ENCODE measurements at regions not wholly inside any gene's neighbourhood (a gene's known extent, or its start where the extent isn't known, plus 50 kb on each side); places are given as distances from the start of the nearest gene placed in this dataset.

GRCh38 chr7:24178811-24179570 is 105.0 kb upstream of the NPY start:
- no peak for DNase-seq (ENCODE audit: extremely low read depth, low read depth)

GRCh38 chr7:24191362-24191761 is 92.6 kb upstream of the NPY start:
- DNase-seq (ENCODE audit: extremely low read depth, low read depth), result no peak

GRCh38 chr7:24192053-24192452 is 91.9 kb upstream of the NPY start:
- DNase-seq (ENCODE audit: extremely low read depth, low read depth), result no peak

- no peak for DNase-seq (ENCODE audit: extremely low read depth, low read depth)
These were observed 91.3 kb upstream of the NPY start for GRCh38 chr7:24192691-24193090.

- no peak for DNase-seq (ENCODE audit: extremely low read depth, low read depth)
These were observed 86.1 kb upstream of the NPY start for GRCh38 chr7:24197852-24198251.

- no peak for DNase-seq (ENCODE audit: extremely low read depth, low read depth)
These were observed 84.0 kb upstream of the NPY start for GRCh38 chr7:24199978-24200377.

GRCh38 chr7:24200407-24200966 is 83.5 kb upstream of the NPY start:
- DNase-seq (ENCODE audit: extremely low read depth, low read depth), result no peak

GRCh38 chr7:24201226-24201625 is 82.8 kb upstream of the NPY start:
- DNase-seq (ENCODE audit: extremely low read depth, low read depth), result no peak

GRCh38 chr7:24212073-24212472 is 71.9 kb upstream of the NPY start:
- no peak for DNase-seq (ENCODE audit: extremely low read depth, low read depth)

- no peak for DNase-seq (ENCODE audit: extremely low read depth, low read depth)
These were observed 70.7 kb upstream of the NPY start for GRCh38 chr7:24213311-24213710.

- DNase-seq (ENCODE audit: extremely low read depth, low read depth), result no peak
These were observed 69.3 kb upstream of the NPY start for GRCh38 chr7:24214670-24215069.

- DNase-seq (ENCODE audit: extremely low read depth, low read depth), result no peak
These were observed 67.3 kb upstream of the NPY start for GRCh38 chr7:24216576-24217125.

- no peak for DNase-seq (ENCODE audit: extremely low read depth, low read depth)
These were observed 62.5 kb upstream of the NPY start for GRCh38 chr7:24221500-24221899.

- DNase-seq (ENCODE audit: extremely low read depth, low read depth), result no peak
These were observed 56.9 kb upstream of the NPY start for GRCh38 chr7:24227068-24227467.

- DNase-seq (ENCODE audit: extremely low read depth, low read depth), result no peak
These were observed 56.2 kb upstream of the NPY start for GRCh38 chr7:24227603-24228359.

- no peak for DNase-seq (ENCODE audit: extremely low read depth, low read depth)
These were observed 54.3 kb upstream of the NPY start for GRCh38 chr7:24229481-24230226.

- DNase-seq (ENCODE audit: extremely low read depth, low read depth), result no peak
These were observed 52.5 kb upstream of the NPY start for GRCh38 chr7:24231493-24231892.

GRCh38 chr7:24233386-24233785 is 50.6 kb upstream of the NPY start:
- DNase-seq (ENCODE audit: extremely low read depth, low read depth), result no peak

All from NCI-H460 (cell line).